ENCODE measurements at regions not wholly inside any gene's neighbourhood (a gene's known extent, or its start where the extent isn't known, plus 50 kb on each side); places are given as distances from the start of the nearest gene placed in this dataset.
A peak's percentile ranks its signal among the peaks of the same experiment; 100 is the strongest.

DNA sequence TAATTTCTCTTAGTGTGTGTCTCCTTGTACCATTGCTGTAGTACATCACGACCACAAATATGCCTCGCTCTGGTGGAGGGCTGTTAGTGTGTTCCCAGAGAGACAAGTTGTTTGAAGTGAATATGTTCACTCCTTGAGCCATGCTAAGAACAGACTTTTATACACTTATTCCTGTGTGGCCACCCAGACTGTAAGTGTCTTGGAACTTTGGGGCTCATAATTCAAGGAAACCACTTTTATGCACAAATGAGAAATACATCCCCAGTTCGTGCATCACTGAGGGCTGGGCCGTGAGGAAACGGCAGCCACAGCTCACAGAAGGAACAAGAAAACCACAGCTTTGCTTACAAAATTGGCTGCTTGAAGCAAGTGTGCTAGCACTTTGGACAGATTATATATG, 362.2 kb upstream of the DDHD1 start:
- Mint-ChIP-seq H3K27ac (peak overlapping the region; percentile 25; the same call in 1 of the 2 replicates), H3K4me3 (no peak overlapping the region), H3K36me3 (ENCODE audit: low read depth) (peaks cover 4% of the 10 kb centered on the region; the same call in 1 of the 2 replicates), H3K4me1 (ENCODE audit: low read depth) (peaks cover 57% of the 10 kb centered on the region), H3K9me3 (no peaks in the 10 kb centered on the region), H3K27me3 (ENCODE audit: insufficient read depth) (no peaks in the 10 kb centered on the region)
- TF ChIP-seq, protein P1, sequence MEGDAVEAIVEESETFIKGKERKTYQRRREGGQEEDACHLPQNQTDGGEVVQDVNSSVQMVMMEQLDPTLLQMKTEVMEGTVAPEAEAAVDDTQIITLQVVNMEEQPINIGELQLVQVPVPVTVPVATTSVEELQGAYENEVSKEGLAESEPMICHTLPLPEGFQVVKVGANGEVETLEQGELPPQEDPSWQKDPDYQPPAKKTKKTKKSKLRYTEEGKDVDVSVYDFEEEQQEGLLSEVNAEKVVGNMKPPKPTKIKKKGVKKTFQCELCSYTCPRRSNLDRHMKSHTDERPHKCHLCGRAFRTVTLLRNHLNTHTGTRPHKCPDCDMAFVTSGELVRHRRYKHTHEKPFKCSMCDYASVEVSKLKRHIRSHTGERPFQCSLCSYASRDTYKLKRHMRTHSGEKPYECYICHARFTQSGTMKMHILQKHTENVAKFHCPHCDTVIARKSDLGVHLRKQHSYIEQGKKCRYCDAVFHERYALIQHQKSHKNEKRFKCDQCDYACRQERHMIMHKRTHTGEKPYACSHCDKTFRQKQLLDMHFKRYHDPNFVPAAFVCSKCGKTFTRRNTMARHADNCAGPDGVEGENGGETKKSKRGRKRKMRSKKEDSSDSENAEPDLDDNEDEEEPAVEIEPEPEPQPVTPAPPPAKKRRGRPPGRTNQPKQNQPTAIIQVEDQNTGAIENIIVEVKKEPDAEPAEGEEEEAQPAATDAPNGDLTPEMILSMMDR (IDR thresholded peaks at IDR 0.05) = no peak
- no peak for DNase-seq

DNA sequence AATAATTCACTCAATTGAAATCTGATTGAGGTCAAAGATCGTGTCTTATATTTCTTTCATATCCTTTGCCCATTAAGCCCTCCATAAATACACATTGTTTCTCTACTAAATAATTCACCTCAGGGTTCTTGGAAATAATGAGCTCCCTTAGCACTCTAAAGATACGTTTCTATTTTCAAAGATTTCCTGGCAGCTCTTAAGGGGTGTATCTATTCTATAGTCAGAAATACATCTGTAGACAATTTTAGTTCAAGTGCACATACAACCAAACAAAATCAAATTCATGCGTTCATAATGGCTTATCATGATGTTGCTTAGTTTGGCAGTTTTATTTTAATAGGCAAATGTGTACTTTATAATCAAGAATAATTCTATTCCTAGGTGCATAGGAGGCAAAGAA, 361.1 kb upstream of the DDHD1 start:
- Mint-ChIP-seq H3K9me3 (no peaks in the 10 kb centered on the region), H3K27me3 (ENCODE audit: insufficient read depth) (no peaks in the 10 kb centered on the region), H3K36me3 (ENCODE audit: low read depth) (no peaks in the 10 kb centered on the region), H3K4me3 (no peak overlapping the region), H3K27ac (no peak overlapping the region), H3K4me1 (ENCODE audit: low read depth) (peaks cover 60% of the 10 kb centered on the region)
- DNase-seq = no peak
- TF ChIP-seq, protein P1 (IDR thresholded peaks at IDR 0.05) = no peak

DNA sequence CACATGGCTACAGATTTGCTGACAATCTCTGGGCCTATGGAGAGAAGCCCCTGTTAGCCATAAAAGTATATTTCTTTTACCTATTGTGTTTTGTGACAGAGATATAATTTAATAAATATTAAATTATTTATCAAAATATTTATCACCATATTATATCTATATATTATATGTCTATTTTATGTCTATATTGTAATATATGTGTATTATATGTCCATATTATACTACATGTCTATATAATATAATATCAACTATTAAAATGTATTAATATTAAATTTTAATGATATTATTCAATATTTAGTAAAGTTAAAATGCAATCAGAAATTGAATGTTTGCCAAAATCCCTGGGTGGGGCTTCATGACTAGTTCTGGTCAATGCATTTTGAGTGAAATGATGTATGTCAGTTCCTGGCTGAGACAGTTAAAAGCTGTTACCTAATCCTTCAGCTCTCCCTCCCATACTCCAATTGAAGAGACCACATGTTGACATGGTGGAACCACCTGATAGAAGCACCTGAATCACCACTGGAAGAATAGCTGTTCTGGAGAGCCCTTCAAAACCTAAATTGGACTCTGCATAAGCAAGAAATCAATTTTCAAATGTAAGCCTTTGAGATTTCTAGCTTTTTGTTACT, 357.3 kb upstream of the DDHD1 start:
- peaks cover 36% of the 10 kb centered on the region for H3K4me1 Mint-ChIP-seq (ENCODE audit: low read depth)
- no peak overlapping the region for H3K4me3 Mint-ChIP-seq
- H3K27ac Mint-ChIP-seq = no peak overlapping the region
- TF ChIP-seq, protein P1 (IDR thresholded peaks at IDR 0.05) = no peak
- H3K36me3 Mint-ChIP-seq (ENCODE audit: low read depth) = no peaks in the 10 kb centered on the region
- H3K9me3 Mint-ChIP-seq = no peaks in the 10 kb centered on the region; the same call in 1 of the 2 replicates
- DNase-seq = no peak
- no peaks in the 10 kb centered on the region for H3K27me3 Mint-ChIP-seq (ENCODE audit: insufficient read depth)

DNA sequence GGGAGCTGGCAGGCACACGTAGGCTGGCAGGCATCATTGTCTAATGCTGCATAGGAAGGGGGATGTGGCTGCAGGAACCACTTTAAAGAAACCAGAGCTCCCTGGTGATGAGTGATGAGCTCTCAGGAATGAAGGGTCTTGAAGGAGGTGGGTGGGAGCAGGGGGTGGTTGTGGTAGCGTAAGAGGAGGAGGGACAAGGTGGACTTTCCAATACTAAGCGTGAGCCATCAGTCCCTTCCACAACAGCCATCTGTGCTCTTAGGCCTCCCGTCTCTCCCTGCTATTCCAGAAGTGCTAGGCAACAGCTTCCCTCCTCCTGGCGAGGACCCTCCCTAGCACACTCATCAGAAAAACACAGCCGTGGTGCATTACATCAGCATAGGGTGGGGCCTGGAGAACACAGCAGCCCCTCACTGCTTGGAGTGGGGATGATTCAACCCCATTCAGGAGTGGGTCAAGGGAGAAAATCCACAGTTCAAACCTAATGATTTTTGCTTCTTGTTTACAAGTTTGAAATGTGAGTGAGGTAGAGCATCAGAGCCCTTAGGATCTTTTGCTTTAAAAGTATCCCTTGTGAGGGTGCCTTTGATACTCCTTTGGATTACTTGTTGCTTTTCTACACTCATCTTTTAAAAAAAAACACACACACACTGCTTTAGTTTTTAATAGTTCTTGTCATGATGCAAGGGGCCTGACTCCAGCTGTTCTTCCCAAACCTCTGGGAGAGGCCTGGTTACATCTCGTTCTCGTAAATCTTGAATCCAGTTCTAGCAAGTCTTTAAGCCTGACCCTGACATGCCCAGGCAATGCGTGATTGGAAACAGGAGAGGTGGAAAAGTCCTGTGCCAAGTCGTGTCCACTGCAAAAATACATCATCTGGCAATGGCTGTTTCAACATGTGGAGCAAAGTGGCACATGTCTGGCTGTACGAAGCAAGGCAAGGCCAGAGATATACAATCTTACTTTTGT, 356.4 kb upstream of the DDHD1 start:
- peak overlapping the region; percentile 66 for H3K27ac Mint-ChIP-seq
- H3K4me1 Mint-ChIP-seq (ENCODE audit: low read depth) = peaks cover 28% of the 10 kb centered on the region
- H3K27me3 Mint-ChIP-seq (ENCODE audit: insufficient read depth) = no peaks in the 10 kb centered on the region
- DNase-seq = no peak
- peaks cover 3% of the 10 kb centered on the region; the same call in 1 of the 2 replicates for H3K36me3 Mint-ChIP-seq (ENCODE audit: low read depth)
- TF ChIP-seq, protein P1 (IDR thresholded peaks at IDR 0.05) = no peak
- peaks cover 4% of the 10 kb centered on the region for H3K9me3 Mint-ChIP-seq
- H3K4me3 Mint-ChIP-seq = peak overlapping the region; percentile 21; the same call in 1 of the 2 replicates

DNA sequence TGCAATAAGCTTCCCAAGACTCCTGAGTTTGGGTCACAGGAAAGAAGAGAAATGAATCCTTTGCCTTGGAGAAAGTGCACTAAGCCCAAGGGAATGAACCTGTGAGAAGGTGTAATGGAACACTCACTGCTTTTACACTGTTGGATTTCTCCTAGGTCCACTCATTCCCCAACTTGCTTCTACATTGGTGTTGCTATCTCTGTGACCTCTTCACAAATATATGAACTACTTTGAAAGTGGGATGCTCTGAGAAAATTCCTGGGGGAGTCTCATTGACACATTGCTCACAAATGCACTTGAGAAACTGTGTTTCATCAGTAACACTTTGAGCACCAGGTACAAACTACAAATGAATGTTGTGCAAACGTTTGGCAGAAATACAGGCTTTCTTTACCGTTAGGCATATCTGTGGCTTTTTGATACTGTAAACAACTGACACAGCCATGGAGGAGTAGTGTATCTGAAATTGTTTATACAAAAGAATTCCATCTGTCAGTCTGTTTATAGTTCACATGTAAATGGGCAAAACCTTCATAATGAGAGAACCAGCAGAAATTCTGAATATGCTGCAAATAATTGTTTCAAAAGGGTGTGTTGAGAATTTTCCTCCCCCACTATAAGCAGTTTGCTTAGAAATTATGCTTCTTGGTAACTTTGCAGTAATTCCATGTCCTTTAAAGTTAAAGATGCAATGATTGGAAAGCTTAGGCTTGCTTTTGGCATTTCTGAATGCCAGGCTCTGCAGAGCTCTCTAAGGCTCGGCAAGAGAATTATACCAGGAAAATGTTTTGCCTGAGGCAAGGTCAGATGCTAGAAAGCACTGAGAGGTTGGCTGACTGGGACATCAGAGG, 348.5 kb upstream of the DDHD1 start:
- Mint-ChIP-seq H3K36me3 (ENCODE audit: low read depth) (peaks cover 12% of the 10 kb centered on the region; the same call in 1 of the 2 replicates), H3K4me3 (peak overlapping the region; percentile 8), H3K4me1 (ENCODE audit: low read depth) (peaks cover 26% of the 10 kb centered on the region), H3K9me3 (peaks cover 15% of the 10 kb centered on the region), H3K27ac (peak overlapping the region; percentile 34; the same call in 1 of the 2 replicates), H3K27me3 (ENCODE audit: insufficient read depth) (peaks cover 1% of the 10 kb centered on the region; the same call in 1 of the 2 replicates)
- TF ChIP-seq, protein P1 (IDR thresholded peaks at IDR 0.05) = no peak
- peak; percentile 48 for DNase-seq

Measured in HFFc6 (cell line).